ENCODE measurements at regions not wholly inside any gene's neighbourhood (a gene's known extent, or its start where the extent isn't known, plus 50 kb on each side); places are given as distances from the start of the nearest gene placed in this dataset.

GRCh38 chr3:25239042-25239441 lies 189.0 kb upstream of the RARB start:
- TF ChIP-seq CTCF (IDR thresholded peaks at IDR 0.05) (no peak), JUN (IDR thresholded peaks at IDR 0.05) (no peak), POLR2AphosphoS2 (conservative IDR thresholded peaks at IDR 0.05; ENCODE audit: low read length) (no peak), POLR2A (IDR thresholded peaks at IDR 0.05; ENCODE audit: low read length) (no peak), ESRRA (IDR thresholded peaks at IDR 0.05; ENCODE audit: borderline replicate concordance, low read length) (no peak), MAX (IDR thresholded peaks at IDR 0.05) (no peak), HMGXB4 (CRISPR knock-in tag; IDR thresholded peaks at IDR 0.05; ENCODE audit: borderline replicate concordance) (no peak), BHLHE40 (IDR thresholded peaks at IDR 0.05; ENCODE audit: low read depth, low read length) (no peak), FOSL2 (IDR thresholded peaks at IDR 0.05) (no peak), FOSL2 (CRISPR knock-in tag; IDR thresholded peaks at IDR 0.05) (no peak), RNF2 (IDR thresholded peaks at IDR 0.05; ENCODE audit: borderline replicate concordance, low read depth) (no peak)
- TF ChIP-seq, protein P1, sequence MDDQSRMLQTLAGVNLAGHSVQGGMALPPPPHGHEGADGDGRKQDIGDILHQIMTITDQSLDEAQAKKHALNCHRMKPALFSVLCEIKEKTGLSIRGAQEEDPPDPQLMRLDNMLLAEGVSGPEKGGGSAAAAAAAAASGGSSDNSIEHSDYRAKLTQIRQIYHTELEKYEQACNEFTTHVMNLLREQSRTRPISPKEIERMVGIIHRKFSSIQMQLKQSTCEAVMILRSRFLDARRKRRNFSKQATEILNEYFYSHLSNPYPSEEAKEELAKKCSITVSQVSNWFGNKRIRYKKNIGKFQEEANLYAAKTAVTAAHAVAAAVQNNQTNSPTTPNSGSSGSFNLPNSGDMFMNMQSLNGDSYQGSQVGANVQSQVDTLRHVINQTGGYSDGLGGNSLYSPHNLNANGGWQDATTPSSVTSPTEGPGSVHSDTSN (IDR thresholded peaks at IDR 0.05), result no peak
